ENCODE measurements at regions not wholly inside any gene's neighbourhood (a gene's known extent, or its start where the extent isn't known, plus 50 kb on each side); places are given as distances from the start of the nearest gene placed in this dataset.

- TF ChIP-seq YY1 (IDR thresholded peaks at IDR 0.05; ENCODE audit: low read depth), result no peak
- TF ChIP-seq RFX5 (IDR thresholded peaks at IDR 0.05; ENCODE audit: low read length), result no peak
Observed at GRCh38 chr7:42409296-42409695, 172.3 kb upstream of the GLI3 start (continued).

DNA sequence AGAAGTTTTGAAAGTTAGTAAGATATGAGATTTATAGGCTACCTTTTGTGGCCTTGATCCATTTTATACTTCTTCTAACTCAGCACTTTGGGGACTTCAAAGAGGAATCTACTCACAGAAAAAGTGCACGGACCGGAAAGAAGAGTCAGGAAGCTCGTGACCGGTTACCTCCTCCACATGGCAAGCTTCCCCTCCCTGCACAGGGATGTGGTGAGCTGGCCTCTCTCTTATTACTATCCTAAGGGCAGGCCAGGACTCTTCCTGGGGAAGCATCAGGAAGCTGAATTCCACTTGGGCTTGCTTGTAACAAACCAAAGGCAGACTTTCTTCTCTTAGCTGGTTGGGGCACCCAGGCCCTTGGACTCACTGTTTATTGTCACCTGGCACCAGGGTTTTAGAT, 170.8 kb upstream of the GLI3 start:
- CTCF ChIA-PET, result interaction anchor here (0.6 to 0.7 kb wide), 2 partner anchors 77 to 226 kb away, joined by 3 read pairs; no protein-coding TSS in a partner anchor
- POLR2A ChIA-PET, result no interaction called here
- 5% methylated on average over 4 of the region's 4 CpGs for WGBS (ENCODE audit: low lambda C conversion rate)
- no peak overlapping the region for H3K27ac ChIP-seq (ENCODE audit: low read depth in 2 of 2, low read length in 1 of 2)
- H3K4me2 ChIP-seq, result no peak overlapping the region
- H3K4me1 ChIP-seq (ENCODE audit: control insufficient read depth in 1 of 2, insufficient read depth in 2 of 2, low read depth in 1 of 2, low read length in 1 of 2), result no peaks in the 10 kb centered on the region
- no peaks in the 10 kb centered on the region for H3K9me2 ChIP-seq
- no peaks in the 10 kb centered on the region for H3K36me3 ChIP-seq (replicated peaks in 1 of 2; ENCODE audit: control insufficient read depth in 1 of 2, insufficient read depth in 2 of 2, low read length in 1 of 2)
- no peak for DNase-seq
- no peaks in the 10 kb centered on the region for H3K79me2 ChIP-seq (ENCODE audit: insufficient read depth)
- no peak overlapping the region for H3K9ac ChIP-seq
- H3K27me3 ChIP-seq (ENCODE audit: insufficient read depth), result peaks cover 27% of the 10 kb centered on the region
- no peaks in the 10 kb centered on the region for H3F3A ChIP-seq (replicated peaks; ENCODE audit: insufficient read depth)
- H4K20me1 ChIP-seq (ENCODE audit: insufficient read depth), result no peaks in the 10 kb centered on the region
- no peaks in the 10 kb centered on the region for H3K9me3 ChIP-seq
- TF ChIP-seq ELF1 (IDR thresholded peaks at IDR 0.05) (no peak), EZH2phosphoT487 (IDR thresholded peaks at IDR 0.05; ENCODE audit: borderline replicate concordance, low read depth) (no peak), RFX5 (IDR thresholded peaks at IDR 0.05; ENCODE audit: low read length) (no peak), NFIC (IDR thresholded peaks at IDR 0.05; ENCODE audit: borderline replicate concordance) (no peak), POLR2AphosphoS5 (IDR thresholded peaks at IDR 0.05; ENCODE audit: low read depth, low read length) (no peak), TAF1 (IDR thresholded peaks at IDR 0.05; ENCODE audit: borderline replicate concordance, low read depth, low read length) (no peak), TCF12 (IDR thresholded peaks at IDR 0.05) (no peak), MXI1 (IDR thresholded peaks at IDR 0.05; ENCODE audit: low read depth, low read length) (no peak), TEAD4 (IDR thresholded peaks at IDR 0.05; ENCODE audit: borderline replicate concordance, insufficient read depth) (no peak), RCOR1 (IDR thresholded peaks at IDR 0.05; ENCODE audit: low read length) (no peak), GABPA (IDR thresholded peaks at IDR 0.05; ENCODE audit: low read depth) (no peak), SIN3A (IDR thresholded peaks at IDR 0.05; ENCODE audit: borderline replicate concordance, low read depth, low read length) (no peak), REST (IDR thresholded peaks at IDR 0.05; ENCODE audit: low read depth, low read length) (no peak)
- TF ChIP-seq, protein P1, sequence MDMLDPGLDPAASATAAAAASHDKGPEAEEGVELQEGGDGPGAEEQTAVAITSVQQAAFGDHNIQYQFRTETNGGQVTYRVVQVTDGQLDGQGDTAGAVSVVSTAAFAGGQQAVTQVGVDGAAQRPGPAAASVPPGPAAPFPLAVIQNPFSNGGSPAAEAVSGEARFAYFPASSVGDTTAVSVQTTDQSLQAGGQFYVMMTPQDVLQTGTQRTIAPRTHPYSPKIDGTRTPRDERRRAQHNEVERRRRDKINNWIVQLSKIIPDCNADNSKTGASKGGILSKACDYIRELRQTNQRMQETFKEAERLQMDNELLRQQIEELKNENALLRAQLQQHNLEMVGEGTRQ (IDR thresholded peaks at IDR 0.05; ENCODE audit: borderline replicate concordance, low read depth, low read length), result no peak
- no peak overlapping the region for H3K4me3 ChIP-seq (ENCODE audit: low read depth in 2 of 2, low read length in 1 of 2)
- H2AFZ ChIP-seq (ENCODE audit: low read depth), result no peak overlapping the region

All from SK-N-SH (cell line).